ENCODE measurements at regions not wholly inside any gene's neighbourhood (a gene's known extent, or its start where the extent isn't known, plus 50 kb on each side); places are given as distances from the start of the nearest gene placed in this dataset.

GRCh38 chr2:234761910-234762309 lies 189.9 kb upstream of the SH3BP4 start:
- no peak for TF ChIP-seq TCF7L2 (IDR thresholded peaks at IDR 0.05; ENCODE audit: borderline replicate concordance, low read depth, low read length)
- no peak for TF ChIP-seq ZFP41 (tag by site-specific recombination; IDR thresholded peaks at IDR 0.05; ENCODE audit: borderline replicate concordance)
- no peak for TF ChIP-seq CTCF (tag by site-specific recombination; IDR thresholded peaks at IDR 0.05)
- no peak for TF ChIP-seq ZNF23 (tag by site-specific recombination; IDR thresholded peaks at IDR 0.05; ENCODE audit: borderline replicate concordance)
- TF ChIP-seq YY1 (tag by site-specific recombination; IDR thresholded peaks at IDR 0.05) = no peak

Data from HEK293 (cell line).